Mesodermal cell (in vitro differentiated cells): ENCODE measurements at regions not wholly inside any gene's neighbourhood (a gene's known extent, or its start where the extent isn't known, plus 50 kb on each side); places are given as distances from the start of the nearest gene placed in this dataset.

Experiments used
- H3K27ac ChIP-seq: 2 replicates; pipeline ENCODE4 v1.7.0; 2013; ENCODE audit warnings: mild to moderate bottlenecking, low read depth, low read length, moderate library complexity; ENCODE audit not compliant: severe bottlenecking
- H3K36me3 ChIP-seq: 2 replicates; pipeline ENCODE4 v1.7.1; 2013; ENCODE audit warnings: mild to moderate bottlenecking, low read length, moderate library complexity; ENCODE audit not compliant: control insufficient read depth, insufficient read depth
- H3K4me1 ChIP-seq: one replicate; pipeline ENCODE4 v1.7.1; 2013; ENCODE audit warnings: mild to moderate bottlenecking, low read length; ENCODE audit not compliant: insufficient read depth, control insufficient read depth, poor library complexity, severe bottlenecking
- H3K4me3 ChIP-seq: 2 replicates; pipeline ENCODE4 v1.7.0; 2013; ENCODE audit warnings: low read length, control low read depth, mild to moderate bottlenecking; ENCODE audit not compliant: insufficient read depth, poor library complexity, severe bottlenecking; ENCODE audit errors: extremely low read depth
- H3K9me3 ChIP-seq: 2 replicates; pipeline ENCODE4 v1.7.1; 2013; ENCODE audit warnings: mild to moderate bottlenecking, low read length, moderate library complexity; ENCODE audit not compliant: control insufficient read depth
- WGBS, 2 experiments: methylation state at CpG; one replicate each; pipeline ENCODE4 v1.1.5; 2013; ENCODE audit warnings: missing lambda C conversion rate in 2 of 2; ENCODE audit not compliant: insufficient coverage in 2 of 2; 5-methylcytosine and 5-hydroxymethylcytosine counted together

GRCh38 chr4:14807856-14808255 is 194.4 kb upstream of the CPEB2 start:
- 93 to 96% methylated on average over 3 to 4 of the region's 4 CpGs for WGBS, 2 experiments
- no peaks in the 10 kb centered on the region for H3K4me1 ChIP-seq
- H3K36me3 ChIP-seq, result no peaks in the 10 kb centered on the region
- H3K4me3 ChIP-seq, result no peak overlapping the region
- H3K9me3 ChIP-seq, result no peaks in the 10 kb centered on the region
- H3K27ac ChIP-seq, result no peak overlapping the region

- no peak overlapping the region for H3K4me3 ChIP-seq
- H3K27ac ChIP-seq, result no peak overlapping the region
- H3K9me3 ChIP-seq, result no peaks in the 10 kb centered on the region
- H3K4me1 ChIP-seq, result no peaks in the 10 kb centered on the region
- WGBS, 2 experiments, result 100% methylated on average over 1 of the region's 2 CpGs; no CpG with 5 or more reads in 1 of the 2 experiments
- H3K36me3 ChIP-seq, result no peaks in the 10 kb centered on the region
These were observed 193.1 kb upstream of the CPEB2 start for GRCh38 chr4:14809203-14809602.

- Histone ChIP-seq H3K36me3 (no peaks in the 10 kb centered on the region), H3K9me3 (no peaks in the 10 kb centered on the region), H3K27ac (no peak overlapping the region), H3K4me3 (no peak overlapping the region), H3K4me1 (no peaks in the 10 kb centered on the region)
- WGBS, 2 experiments, result 75 to 83% methylated on average over 1 of the region's 2 CpGs
These were observed 192.2 kb upstream of the CPEB2 start for GRCh38 chr4:14810121-14810520.

- H3K9me3 ChIP-seq, result no peaks in the 10 kb centered on the region
- H3K27ac ChIP-seq, result no peak overlapping the region
- H3K4me1 ChIP-seq, result no peaks in the 10 kb centered on the region
- no peaks in the 10 kb centered on the region for H3K36me3 ChIP-seq
- H3K4me3 ChIP-seq, result no peak overlapping the region
- WGBS, 2 experiments, result no CpG with 5 or more reads among the region's 2 CpGs
These were observed 191.7 kb upstream of the CPEB2 start for GRCh38 chr4:14810568-14810967.

- Histone ChIP-seq H3K27ac (no peak overlapping the region), H3K36me3 (no peaks in the 10 kb centered on the region), H3K4me1 (no peaks in the 10 kb centered on the region), H3K4me3 (no peak overlapping the region), H3K9me3 (no peaks in the 10 kb centered on the region)
- WGBS, 2 experiments, result no CpG with 5 or more reads among the region's 1 CpG
These were observed 190.2 kb upstream of the CPEB2 start for GRCh38 chr4:14812101-14812500.

- Histone ChIP-seq H3K4me1 (no peaks in the 10 kb centered on the region), H3K9me3 (no peaks in the 10 kb centered on the region), H3K27ac (no peak overlapping the region), H3K4me3 (no peak overlapping the region), H3K36me3 (no peaks in the 10 kb centered on the region)
- 82 to 93% methylated on average over 1 to 2 of the region's 4 CpGs for WGBS, 2 experiments
These were observed 185.5 kb upstream of the CPEB2 start for GRCh38 chr4:14816623-14817261.

GRCh38 chr4:14824189-14824588 is 178.1 kb upstream of the CPEB2 start:
- Histone ChIP-seq H3K36me3 (no peaks in the 10 kb centered on the region), H3K9me3 (no peaks in the 10 kb centered on the region), H3K4me1 (no peaks in the 10 kb centered on the region), H3K4me3 (no peak overlapping the region), H3K27ac (no peak overlapping the region)
- WGBS, 2 experiments, result 92 to 96% methylated on average over 3 of the region's 3 CpGs

- Histone ChIP-seq H3K4me3 (no peak overlapping the region), H3K36me3 (no peaks in the 10 kb centered on the region), H3K4me1 (no peaks in the 10 kb centered on the region), H3K9me3 (no peaks in the 10 kb centered on the region), H3K27ac (no peak overlapping the region)
- WGBS, 2 experiments, result 88 to 93% methylated on average over 6 to 8 of the region's 8 CpGs
These were observed 175.2 kb upstream of the CPEB2 start for GRCh38 chr4:14827111-14827510.

- Histone ChIP-seq H3K9me3 (no peaks in the 10 kb centered on the region), H3K4me3 (no peak overlapping the region), H3K36me3 (no peaks in the 10 kb centered on the region), H3K27ac (no peak overlapping the region), H3K4me1 (no peaks in the 10 kb centered on the region)
- 87 to 88% methylated on average over 3 to 4 of the region's 4 CpGs for WGBS, 2 experiments
These were observed 172.5 kb upstream of the CPEB2 start for GRCh38 chr4:14829795-14830194.

GRCh38 chr4:14831416-14831815 is 170.9 kb upstream of the CPEB2 start:
- WGBS, 2 experiments, result no CpG with 5 or more reads among the region's 1 CpG
- H3K27ac ChIP-seq, result no peak overlapping the region
- H3K4me1 ChIP-seq, result no peaks in the 10 kb centered on the region
- H3K4me3 ChIP-seq, result no peak overlapping the region
- H3K36me3 ChIP-seq, result no peaks in the 10 kb centered on the region
- H3K9me3 ChIP-seq, result no peaks in the 10 kb centered on the region

GRCh38 chr4:14833053-14833452 is 169.2 kb upstream of the CPEB2 start:
- no peaks in the 10 kb centered on the region for H3K9me3 ChIP-seq
- H3K4me3 ChIP-seq, result no peak overlapping the region
- H3K27ac ChIP-seq, result no peak overlapping the region
- 90 to 100% methylated on average over 2 to 3 of the region's 5 CpGs for WGBS, 2 experiments
- no peaks in the 10 kb centered on the region for H3K4me1 ChIP-seq
- H3K36me3 ChIP-seq, result no peaks in the 10 kb centered on the region
